ENCODE measurements at regions not wholly inside any gene's neighbourhood (a gene's known extent, or its start where the extent isn't known, plus 50 kb on each side); places are given as distances from the start of the nearest gene placed in this dataset.
"Not testable (repeated sequence)": the region's sequence is repeated elsewhere in the genome, so short reads cannot be mapped to it uniquely, and the experiment has no call there.

- Histone ChIP-seq H3K27me3 (ENCODE audit: control insufficient read depth, insufficient read depth, low read length) (peaks cover 24% of the 10 kb centered on the region), H3K9ac (ENCODE audit: low read depth, low read length) (no peak overlapping the region), H3K4me3 (ENCODE audit: low read length) (no peak overlapping the region), H3K9me3 (replicated peaks; ENCODE audit: low read length) (no peaks in the 10 kb centered on the region), H3K4me2 (ENCODE audit: low read length) (no peak overlapping the region), H3K36me3 (ENCODE audit: insufficient read depth, low read length) (no peaks in the 10 kb centered on the region), H3K4me1 (ENCODE audit: control insufficient read depth, insufficient read depth, low read length) (no peaks in the 10 kb centered on the region)
Observed at GRCh38 chr1:38193040-38193439, 146.4 kb upstream of the POU3F1 start.

- H3K9me3 ChIP-seq (replicated peaks; ENCODE audit: low read length): no peaks in the 10 kb centered on the region
- H3K9ac ChIP-seq (ENCODE audit: low read depth, low read length): no peak overlapping the region
- H3K27me3 ChIP-seq (ENCODE audit: control insufficient read depth, insufficient read depth, low read length): peaks cover 24% of the 10 kb centered on the region
- H3K4me1 ChIP-seq (ENCODE audit: control insufficient read depth, insufficient read depth, low read length): no peaks in the 10 kb centered on the region
- H3K36me3 ChIP-seq (ENCODE audit: insufficient read depth, low read length): no peaks in the 10 kb centered on the region
- no peak overlapping the region for H3K4me2 ChIP-seq (ENCODE audit: low read length)
- H3K4me3 ChIP-seq (ENCODE audit: low read length): no peak overlapping the region
Observed at GRCh38 chr1:38191461-38191860, 144.9 kb upstream of the POU3F1 start.

- Histone ChIP-seq H3K27me3 (ENCODE audit: control insufficient read depth, insufficient read depth, low read length) (peaks cover 24% of the 10 kb centered on the region), H3K4me3 (ENCODE audit: low read length) (no peak overlapping the region), H3K4me2 (ENCODE audit: low read length) (no peak overlapping the region), H3K4me1 (ENCODE audit: control insufficient read depth, insufficient read depth, low read length) (no peaks in the 10 kb centered on the region), H3K36me3 (ENCODE audit: insufficient read depth, low read length) (no peaks in the 10 kb centered on the region), H3K9ac (ENCODE audit: low read depth, low read length) (no peak overlapping the region), H3K9me3 (replicated peaks; ENCODE audit: low read length) (no peaks in the 10 kb centered on the region)
Observed at GRCh38 chr1:38190983-38191382, 144.4 kb upstream of the POU3F1 start.

- Histone ChIP-seq H3K4me3 (ENCODE audit: low read length) (no peak overlapping the region), H3K4me1 (ENCODE audit: control insufficient read depth, insufficient read depth, low read length) (no peaks in the 10 kb centered on the region), H3K4me2 (ENCODE audit: low read length) (no peak overlapping the region), H3K9ac (ENCODE audit: low read depth, low read length) (no peak overlapping the region), H3K27me3 (ENCODE audit: control insufficient read depth, insufficient read depth, low read length) (peaks cover 16% of the 10 kb centered on the region), H3K36me3 (ENCODE audit: insufficient read depth, low read length) (no peaks in the 10 kb centered on the region), H3K9me3 (replicated peaks; ENCODE audit: low read length) (no peaks in the 10 kb centered on the region)
Observed at GRCh38 chr1:38187552-38187951, 141.0 kb upstream of the POU3F1 start.

- H3K4me1 ChIP-seq (ENCODE audit: control insufficient read depth, insufficient read depth, low read length): no peaks in the 10 kb centered on the region
- H3K4me2 ChIP-seq (ENCODE audit: low read length): no peak overlapping the region
- H3K9ac ChIP-seq (ENCODE audit: low read depth, low read length): no peak overlapping the region
- peaks cover 14% of the 10 kb centered on the region for H3K27me3 ChIP-seq (ENCODE audit: control insufficient read depth, insufficient read depth, low read length)
- no peaks in the 10 kb centered on the region for H3K9me3 ChIP-seq (replicated peaks; ENCODE audit: low read length)
- no peak overlapping the region for H3K4me3 ChIP-seq (ENCODE audit: low read length)
- H3K36me3 ChIP-seq (ENCODE audit: insufficient read depth, low read length): no peaks in the 10 kb centered on the region
Observed at GRCh38 chr1:38186566-38186965, 140.0 kb upstream of the POU3F1 start.

GRCh38 chr1:38185913-38186312 is 139.3 kb upstream of the POU3F1 start:
- no peak overlapping the region for H3K9ac ChIP-seq (ENCODE audit: low read depth, low read length)
- no peaks in the 10 kb centered on the region for H3K9me3 ChIP-seq (replicated peaks; ENCODE audit: low read length)
- peaks cover 8% of the 10 kb centered on the region for H3K27me3 ChIP-seq (ENCODE audit: control insufficient read depth, insufficient read depth, low read length)
- no peaks in the 10 kb centered on the region for H3K4me1 ChIP-seq (ENCODE audit: control insufficient read depth, insufficient read depth, low read length)
- no peak overlapping the region for H3K4me3 ChIP-seq (ENCODE audit: low read length)
- H3K4me2 ChIP-seq (ENCODE audit: low read length): no peak overlapping the region
- H3K36me3 ChIP-seq (ENCODE audit: insufficient read depth, low read length): no peaks in the 10 kb centered on the region

GRCh38 chr1:38183747-38184146 is 137.2 kb upstream of the POU3F1 start:
- Histone ChIP-seq H3K9me3 (replicated peaks; ENCODE audit: low read length) (no peaks in the 10 kb centered on the region), H3K4me1 (ENCODE audit: control insufficient read depth, insufficient read depth, low read length) (no peaks in the 10 kb centered on the region), H3K4me3 (ENCODE audit: low read length) (no peak overlapping the region), H3K27me3 (ENCODE audit: control insufficient read depth, insufficient read depth, low read length) (no peaks in the 10 kb centered on the region), H3K4me2 (ENCODE audit: low read length) (no peak overlapping the region), H3K36me3 (ENCODE audit: insufficient read depth, low read length) (no peaks in the 10 kb centered on the region), H3K9ac (ENCODE audit: low read depth, low read length) (no peak overlapping the region)

- H3K9me3 ChIP-seq (replicated peaks; ENCODE audit: low read length): no peaks in the 10 kb centered on the region
- no peaks in the 10 kb centered on the region for H3K27me3 ChIP-seq (ENCODE audit: control insufficient read depth, insufficient read depth, low read length)
- H3K36me3 ChIP-seq (ENCODE audit: insufficient read depth, low read length): no peaks in the 10 kb centered on the region
- H3K4me2 ChIP-seq (ENCODE audit: low read length): no peak overlapping the region
- no peaks in the 10 kb centered on the region for H3K4me1 ChIP-seq (ENCODE audit: control insufficient read depth, insufficient read depth, low read length)
- H3K4me3 ChIP-seq (ENCODE audit: low read length): no peak overlapping the region
- no peak overlapping the region for H3K9ac ChIP-seq (ENCODE audit: low read depth, low read length)
Observed at GRCh38 chr1:38183096-38183495, 136.5 kb upstream of the POU3F1 start.

- H3K27me3 ChIP-seq (ENCODE audit: control insufficient read depth, insufficient read depth, low read length); H3K9me3 ChIP-seq (replicated peaks; ENCODE audit: low read length); H3K4me2 ChIP-seq (ENCODE audit: low read length); H3K4me3 ChIP-seq (ENCODE audit: low read length); H3K36me3 ChIP-seq (ENCODE audit: insufficient read depth, low read length); H3K9ac ChIP-seq (ENCODE audit: low read depth, low read length); H3K4me1 ChIP-seq (ENCODE audit: control insufficient read depth, insufficient read depth, low read length): not testable (repeated sequence)
Observed at GRCh38 chr1:38180388-38180787, 133.8 kb upstream of the POU3F1 start.

- Histone ChIP-seq H3K9ac (ENCODE audit: low read depth, low read length) (no peak overlapping the region), H3K4me1 (ENCODE audit: control insufficient read depth, insufficient read depth, low read length) (no peaks in the 10 kb centered on the region), H3K36me3 (ENCODE audit: insufficient read depth, low read length) (no peaks in the 10 kb centered on the region)
Observed at GRCh38 chr1:38179483-38179882, 132.9 kb upstream of the POU3F1 start.

GRCh38 chr1:38178216-38178615 is 131.6 kb upstream of the POU3F1 start:
- Histone ChIP-seq H3K4me1 (ENCODE audit: control insufficient read depth, insufficient read depth, low read length) (no peaks in the 10 kb centered on the region), H3K27me3 (ENCODE audit: control insufficient read depth, insufficient read depth, low read length) (no peaks in the 10 kb centered on the region), H3K36me3 (ENCODE audit: insufficient read depth, low read length) (no peaks in the 10 kb centered on the region), H3K9me3 (replicated peaks; ENCODE audit: low read length) (no peaks in the 10 kb centered on the region), H3K9ac (ENCODE audit: low read depth, low read length) (no peak overlapping the region), H3K4me2 (ENCODE audit: low read length) (no peak overlapping the region), H3K4me3 (ENCODE audit: low read length) (no peak overlapping the region)

More at GRCh38 chr1:38179483-38179882, 132.9 kb upstream of the POU3F1 start:
- Histone ChIP-seq H3K9me3 (replicated peaks; ENCODE audit: low read length) (no peaks in the 10 kb centered on the region), H3K27me3 (ENCODE audit: control insufficient read depth, insufficient read depth, low read length) (no peaks in the 10 kb centered on the region), H3K4me2 (ENCODE audit: low read length) (no peak overlapping the region), H3K4me3 (ENCODE audit: low read length) (no peak overlapping the region)

- Histone ChIP-seq H3K9me3 (replicated peaks; ENCODE audit: low read length) (no peaks in the 10 kb centered on the region), H3K36me3 (ENCODE audit: insufficient read depth, low read length) (no peaks in the 10 kb centered on the region), H3K4me1 (ENCODE audit: control insufficient read depth, insufficient read depth, low read length) (no peaks in the 10 kb centered on the region), H3K9ac (ENCODE audit: low read depth, low read length) (no peak overlapping the region), H3K4me2 (ENCODE audit: low read length) (no peak overlapping the region), H3K4me3 (ENCODE audit: low read length) (no peak overlapping the region), H3K27me3 (ENCODE audit: control insufficient read depth, insufficient read depth, low read length) (no peaks in the 10 kb centered on the region)
Observed at GRCh38 chr1:38175121-38175520, 128.5 kb upstream of the POU3F1 start.
